ENCODE measurements at regions not wholly inside any gene's neighbourhood (a gene's known extent, or its start where the extent isn't known, plus 50 kb on each side); places are given as distances from the start of the nearest gene placed in this dataset.

DNA sequence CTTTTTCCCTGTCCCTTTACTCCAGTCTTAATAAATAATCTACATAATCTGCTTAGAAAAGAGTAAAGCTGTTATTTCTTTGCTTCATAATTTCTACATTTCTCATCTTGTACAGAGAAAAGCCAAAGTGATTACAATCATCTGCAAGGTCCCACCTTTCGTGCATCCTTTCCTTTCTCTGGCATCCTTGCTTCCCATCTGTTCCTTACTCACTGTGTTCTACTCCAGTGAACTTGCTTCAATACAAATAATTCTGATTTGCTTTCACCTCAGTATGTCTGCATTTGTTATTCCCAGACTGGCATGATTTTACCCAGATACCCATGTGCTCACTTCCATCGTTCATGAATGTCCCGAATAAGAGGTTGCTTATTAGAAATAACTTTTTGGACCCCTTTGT, 99.4 kb upstream of the DSEL start:
- Histone ChIP-seq H3K27ac (no peak overlapping the region), H3K36me3 (no peaks in the 10 kb centered on the region), H3K4me1 (no peaks in the 10 kb centered on the region), H3K27me3 (no peaks in the 10 kb centered on the region), H3K9me3 (no peaks in the 10 kb centered on the region), H3K4me3 (no peak overlapping the region)
- TF ChIP-seq, protein P1, sequence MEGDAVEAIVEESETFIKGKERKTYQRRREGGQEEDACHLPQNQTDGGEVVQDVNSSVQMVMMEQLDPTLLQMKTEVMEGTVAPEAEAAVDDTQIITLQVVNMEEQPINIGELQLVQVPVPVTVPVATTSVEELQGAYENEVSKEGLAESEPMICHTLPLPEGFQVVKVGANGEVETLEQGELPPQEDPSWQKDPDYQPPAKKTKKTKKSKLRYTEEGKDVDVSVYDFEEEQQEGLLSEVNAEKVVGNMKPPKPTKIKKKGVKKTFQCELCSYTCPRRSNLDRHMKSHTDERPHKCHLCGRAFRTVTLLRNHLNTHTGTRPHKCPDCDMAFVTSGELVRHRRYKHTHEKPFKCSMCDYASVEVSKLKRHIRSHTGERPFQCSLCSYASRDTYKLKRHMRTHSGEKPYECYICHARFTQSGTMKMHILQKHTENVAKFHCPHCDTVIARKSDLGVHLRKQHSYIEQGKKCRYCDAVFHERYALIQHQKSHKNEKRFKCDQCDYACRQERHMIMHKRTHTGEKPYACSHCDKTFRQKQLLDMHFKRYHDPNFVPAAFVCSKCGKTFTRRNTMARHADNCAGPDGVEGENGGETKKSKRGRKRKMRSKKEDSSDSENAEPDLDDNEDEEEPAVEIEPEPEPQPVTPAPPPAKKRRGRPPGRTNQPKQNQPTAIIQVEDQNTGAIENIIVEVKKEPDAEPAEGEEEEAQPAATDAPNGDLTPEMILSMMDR (IDR thresholded peaks at IDR 0.05), result no peak
- ATAC-seq, result no peak
- no peak for DNase-seq
- intact Hi-C loops (cut with DNase I), result no loop called here

DNA sequence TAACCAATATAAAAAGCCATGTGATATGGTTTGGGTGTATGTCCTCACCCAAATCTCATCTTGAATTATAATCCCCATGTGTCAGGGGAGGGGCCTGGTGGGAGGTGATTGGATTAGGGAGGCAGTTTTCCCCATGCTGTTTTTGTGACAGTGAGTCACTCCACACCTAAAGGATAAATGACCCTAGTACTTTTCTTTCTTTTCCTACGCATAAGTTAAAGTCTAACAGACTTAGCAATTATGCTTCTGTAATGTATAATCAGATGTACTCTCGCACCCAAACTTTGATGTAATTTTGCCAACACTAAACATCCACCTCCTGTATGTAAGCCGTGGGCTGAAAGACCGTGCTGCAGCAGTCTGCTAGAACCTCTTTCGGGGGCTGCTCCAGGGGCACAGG, 97.2 kb upstream of the DSEL start:
- DNase-seq, result no peak
- no peak for ATAC-seq
- intact Hi-C loops (cut with DNase I), result no loop called here
- Histone ChIP-seq H3K36me3 (no peaks in the 10 kb centered on the region), H3K4me3 (no peak overlapping the region), H3K4me1 (no peaks in the 10 kb centered on the region), H3K27me3 (no peaks in the 10 kb centered on the region), H3K27ac (no peak overlapping the region), H3K9me3 (no peaks in the 10 kb centered on the region)
- TF ChIP-seq, protein P1 (IDR thresholded peaks at IDR 0.05), result no peak

DNA sequence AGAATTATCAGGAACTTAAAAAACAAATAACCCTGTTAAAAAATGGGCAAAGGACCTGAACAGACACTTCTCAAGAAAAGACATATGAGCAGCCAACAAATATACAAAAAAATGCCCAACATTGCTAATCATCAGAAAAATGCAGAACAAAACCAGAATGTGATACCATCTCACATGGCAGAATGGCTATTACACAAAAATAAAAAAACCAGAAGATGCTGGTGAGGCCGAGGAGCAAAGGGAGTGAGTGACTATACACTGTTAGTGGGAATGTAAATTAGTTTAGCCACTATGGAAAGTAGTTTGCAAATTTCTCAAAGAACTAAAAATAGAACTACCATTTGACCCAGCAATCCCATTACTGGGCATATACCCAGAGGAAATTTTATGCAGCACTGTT, 95.8 kb upstream of the DSEL start:
- intact Hi-C loops (cut with DNase I), result no loop called here
- Histone ChIP-seq H3K27ac (no peak overlapping the region), H3K4me3 (no peak overlapping the region), H3K36me3 (no peaks in the 10 kb centered on the region), H3K9me3 (no peaks in the 10 kb centered on the region), H3K27me3 (no peaks in the 10 kb centered on the region), H3K4me1 (no peaks in the 10 kb centered on the region)
- ATAC-seq (no peak), DNase-seq (no peak)
- TF ChIP-seq, protein P1 (IDR thresholded peaks at IDR 0.05), result no peak

DNA sequence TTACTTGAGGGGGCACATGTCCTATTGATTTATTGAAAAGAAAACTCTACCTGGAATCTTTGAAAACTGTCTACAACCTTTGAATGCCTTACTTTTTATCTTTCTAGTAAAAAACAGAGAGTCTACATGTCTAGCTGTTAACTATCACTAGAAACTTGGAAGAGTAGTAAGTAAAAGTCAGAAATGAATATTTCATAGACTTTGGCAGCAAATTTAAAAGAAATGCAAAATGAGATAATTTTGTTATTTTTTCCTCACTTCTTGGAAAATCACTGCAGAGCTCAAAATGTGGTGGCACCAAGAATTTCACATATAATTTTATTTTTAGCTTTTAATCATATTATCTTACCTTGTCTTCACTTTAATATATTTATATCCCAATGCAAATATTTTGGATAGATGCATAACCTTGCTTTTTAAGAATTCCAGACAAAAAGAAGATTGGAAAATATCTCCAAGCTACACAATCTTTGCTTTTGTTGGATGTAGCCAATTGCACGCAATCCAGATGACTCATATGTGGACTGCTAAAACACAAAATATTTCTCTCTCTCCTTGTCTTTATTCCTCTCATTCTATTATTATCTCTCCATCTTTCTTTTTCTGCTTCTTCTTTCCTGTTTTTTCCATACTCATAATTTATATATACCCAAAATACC, 92.2 kb upstream of the DSEL start:
- TF ChIP-seq, protein P1 (IDR thresholded peaks at IDR 0.05), result no peak
- H3K4me3 ChIP-seq, result no peak overlapping the region
- H3K36me3 ChIP-seq, result no peaks in the 10 kb centered on the region
- H3K27me3 ChIP-seq, result no peaks in the 10 kb centered on the region
- H3K9me3 ChIP-seq, result peaks cover 0 to 8% of the 10 kb centered on the region in 2 donors
- intact Hi-C loops (cut with DNase I), result no loop called here
- no peak for ATAC-seq
- no peak overlapping the region for H3K27ac ChIP-seq
- no peak for DNase-seq
- no peaks in the 10 kb centered on the region for H3K4me1 ChIP-seq

DNA sequence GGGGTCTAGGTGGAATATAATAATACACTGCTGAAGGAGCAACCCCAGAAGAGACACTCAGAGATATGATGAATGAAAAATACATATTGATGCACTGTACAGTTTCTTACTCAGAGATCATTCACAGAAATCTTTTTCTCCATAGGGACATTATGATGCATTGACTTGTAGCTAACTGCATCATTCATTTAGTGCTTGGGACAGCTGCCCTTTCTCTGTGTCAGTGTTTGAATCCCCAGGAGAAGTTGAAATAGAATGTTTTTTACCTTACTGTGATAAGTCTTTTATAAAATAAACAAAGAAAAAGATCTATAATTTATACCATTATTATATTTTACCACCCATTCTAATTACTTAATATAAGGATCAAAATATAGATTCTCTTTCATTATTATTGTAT, 91.7 kb upstream of the DSEL start:
- TF ChIP-seq, protein P1 (IDR thresholded peaks at IDR 0.05), result no peak
- ATAC-seq (no peak), DNase-seq (no peak)
- H3K27ac ChIP-seq, result no peak overlapping the region
- no peak overlapping the region for H3K4me3 ChIP-seq
- H3K4me1 ChIP-seq, result no peaks in the 10 kb centered on the region
- H3K27me3 ChIP-seq, result no peaks in the 10 kb centered on the region
- intact Hi-C loops (cut with DNase I), result no loop called here
- no peaks in the 10 kb centered on the region for H3K36me3 ChIP-seq
- H3K9me3 ChIP-seq, result peaks cover 0 to 12% of the 10 kb centered on the region in 2 donors

All from left lung (tissue), 4 donors.